ENCODE measurements at regions not wholly inside any gene's neighbourhood (a gene's known extent, or its start where the extent isn't known, plus 50 kb on each side); places are given as distances from the start of the nearest gene placed in this dataset.

GRCh38 chr4:152220201-152220666 lies 315.7 kb downstream of the FBXW7 start:
- TF ChIP-seq ZBTB7A (IDR thresholded peaks at IDR 0.05; ENCODE audit: low read depth): no peak

- no peak for TF ChIP-seq CEBPB (IDR thresholded peaks at IDR 0.05)
- no peak for TF ChIP-seq NFIC (IDR thresholded peaks at IDR 0.05)
These were observed 317.3 kb downstream of the FBXW7 start for GRCh38 chr4:152218576-152218975.

GRCh38 chr4:152217896-152218295 lies 318.0 kb downstream of the FBXW7 start:
- no peak for TF ChIP-seq MAX (IDR thresholded peaks at IDR 0.05)
- no peak for TF ChIP-seq YY1 (IDR thresholded peaks at IDR 0.05; ENCODE audit: low read depth)
- TF ChIP-seq REST (IDR thresholded peaks at IDR 0.05; ENCODE audit: low read depth): no peak
- TF ChIP-seq CEBPB (IDR thresholded peaks at IDR 0.05): no peak
- no peak for TF ChIP-seq CREB1 (IDR thresholded peaks at IDR 0.05; ENCODE audit: low read depth)
- no peak for TF ChIP-seq TAF1 (IDR thresholded peaks at IDR 0.05; ENCODE audit: low read depth)
- TF ChIP-seq TEAD4 (IDR thresholded peaks at IDR 0.05): no peak
- TF ChIP-seq NFIC (IDR thresholded peaks at IDR 0.05): no peak
- TF ChIP-seq EP300 (IDR thresholded peaks at IDR 0.05; ENCODE audit: borderline replicate concordance): no peak
- TF ChIP-seq EGR1 (IDR thresholded peaks at IDR 0.05): no peak
- TF ChIP-seq FOXM1 (IDR thresholded peaks at IDR 0.05; ENCODE audit: borderline replicate concordance, low read depth): no peak
- no peak for TF ChIP-seq ZBTB7A (IDR thresholded peaks at IDR 0.05; ENCODE audit: low read depth)
- no peak for TF ChIP-seq RAD21 (IDR thresholded peaks at IDR 0.05; ENCODE audit: low read depth)
- no peak for TF ChIP-seq USF1 (IDR thresholded peaks at IDR 0.05)

GRCh38 chr4:152211936-152212653 lies 323.8 kb downstream of the FBXW7 start:
- TF ChIP-seq TEAD4 (IDR thresholded peaks at IDR 0.05): no peak
- TF ChIP-seq EP300 (IDR thresholded peaks at IDR 0.05; ENCODE audit: borderline replicate concordance): no peak
- no peak for TF ChIP-seq ZBTB7A (IDR thresholded peaks at IDR 0.05; ENCODE audit: low read depth)
- TF ChIP-seq FOXM1 (IDR thresholded peaks at IDR 0.05; ENCODE audit: borderline replicate concordance, low read depth): no peak
- no peak for TF ChIP-seq NFIC (IDR thresholded peaks at IDR 0.05)
- no peak for TF ChIP-seq REST (IDR thresholded peaks at IDR 0.05; ENCODE audit: low read depth)
- no peak for TF ChIP-seq TCF12 (IDR thresholded peaks at IDR 0.05; ENCODE audit: low read depth)
- TF ChIP-seq RAD21 (IDR thresholded peaks at IDR 0.05; ENCODE audit: low read depth): no peak
- TF ChIP-seq USF1 (IDR thresholded peaks at IDR 0.05): no peak
- no peak for TF ChIP-seq EGR1 (IDR thresholded peaks at IDR 0.05)
- no peak for TF ChIP-seq TAF1 (IDR thresholded peaks at IDR 0.05; ENCODE audit: low read depth)
- TF ChIP-seq MAX (IDR thresholded peaks at IDR 0.05): no peak
- TF ChIP-seq CREB1 (IDR thresholded peaks at IDR 0.05; ENCODE audit: low read depth): no peak
- TF ChIP-seq YY1 (IDR thresholded peaks at IDR 0.05; ENCODE audit: low read depth): no peak
- no peak for TF ChIP-seq CEBPB (IDR thresholded peaks at IDR 0.05)

- TF ChIP-seq NFIC (IDR thresholded peaks at IDR 0.05): no peak
These were observed 326.0 kb downstream of the FBXW7 start for GRCh38 chr4:152209772-152210493.

GRCh38 chr4:152207378-152207720 lies 328.5 kb downstream of the FBXW7 start:
- TF ChIP-seq CREB1 (IDR thresholded peaks at IDR 0.05; ENCODE audit: low read depth) (no peak), REST (IDR thresholded peaks at IDR 0.05; ENCODE audit: low read depth) (no peak), EP300 (IDR thresholded peaks at IDR 0.05; ENCODE audit: borderline replicate concordance) (no peak), EGR1 (IDR thresholded peaks at IDR 0.05) (no peak), TAF1 (IDR thresholded peaks at IDR 0.05; ENCODE audit: low read depth) (no peak), FOXM1 (IDR thresholded peaks at IDR 0.05; ENCODE audit: borderline replicate concordance, low read depth) (no peak), TEAD4 (IDR thresholded peaks at IDR 0.05) (no peak), USF1 (IDR thresholded peaks at IDR 0.05) (no peak), RAD21 (IDR thresholded peaks at IDR 0.05; ENCODE audit: low read depth) (no peak), TCF12 (IDR thresholded peaks at IDR 0.05; ENCODE audit: low read depth) (no peak), CEBPB (IDR thresholded peaks at IDR 0.05) (no peak), MAX (IDR thresholded peaks at IDR 0.05) (no peak), YY1 (IDR thresholded peaks at IDR 0.05; ENCODE audit: low read depth) (no peak), ZBTB7A (IDR thresholded peaks at IDR 0.05; ENCODE audit: low read depth) (no peak), NFIC (IDR thresholded peaks at IDR 0.05) (no peak)
